H9 (cell line): ENCODE measurements at regions not wholly inside any gene's neighbourhood (a gene's known extent, or its start where the extent isn't known, plus 50 kb on each side); places are given as distances from the start of the nearest gene placed in this dataset.

Experiments
- DNase-seq: peaks from one replicate; pipeline ENCODE4 v3.0.0-alpha.2; 2017
- H2AFZ ChIP-seq: one replicate; pipeline ENCODE4 v1.6.1; 2013; ENCODE audit warnings: mild to moderate bottlenecking, low read length, control low read depth, moderate library complexity
- H2AK5ac ChIP-seq: 2 replicates; pipeline ENCODE4 v1.6.1; 2013; ENCODE audit warnings: low read length, control low read depth, mixed read lengths; ENCODE audit not compliant: insufficient read length
- H2BK120ac ChIP-seq: one replicate; pipeline ENCODE4 v1.6.1; 2013; ENCODE audit warnings: low read depth, mild to moderate bottlenecking, low read length, control low read depth, inconsistent platforms; ENCODE audit not compliant: poor library complexity, severe bottlenecking
- H2BK12ac ChIP-seq: 2 replicates; pipeline ENCODE4 v1.6.1; 2013; ENCODE audit warnings: low read length, control low read depth, mixed read lengths, low read depth; ENCODE audit not compliant: insufficient read length
- H2BK15ac ChIP-seq: 2 replicates; pipeline ENCODE4 v1.6.1; 2013; ENCODE audit warnings: low read depth, low read length, control low read depth
- H2BK20ac ChIP-seq: one replicate; pipeline ENCODE4 v1.6.1; 2013; ENCODE audit warnings: low read depth, mild to moderate bottlenecking, low read length, control low read depth, inconsistent platforms; ENCODE audit not compliant: poor library complexity, severe bottlenecking
- H2BK5ac ChIP-seq: 2 replicates; pipeline ENCODE4 v1.6.1; 2013; ENCODE audit warnings: low read length, control low read depth, mixed read lengths; ENCODE audit not compliant: insufficient read length
- H3K14ac ChIP-seq: 2 replicates; pipeline ENCODE4 v1.6.1; 2013; ENCODE audit warnings: low read length, control low read depth; ENCODE audit not compliant: insufficient read depth
- H3K18ac ChIP-seq: 2 replicates; pipeline ENCODE4 v1.6.1; 2013; ENCODE audit warnings: low read depth, mild to moderate bottlenecking, mixed read lengths, low read length, control low read depth; ENCODE audit not compliant: insufficient read length
- H3K23ac ChIP-seq: 2 replicates; pipeline ENCODE4 v1.6.1; 2013; ENCODE audit warnings: low read length, control low read depth, mixed read lengths, low read depth; ENCODE audit not compliant: insufficient read length
- H3K23me2 ChIP-seq: 2 replicates; pipeline ENCODE4 v1.6.1; 2013; ENCODE audit warnings: low read depth, mild to moderate bottlenecking, mixed read lengths, low read length, control low read depth; ENCODE audit not compliant: insufficient read length, poor library complexity, severe bottlenecking
- H3K27ac ChIP-seq: 2 replicates; pipeline ENCODE4 v1.5.1; 2013; ENCODE audit warnings: low read length, control low read depth, mixed read lengths, low read depth; ENCODE audit not compliant: insufficient read length
- H3K27me3 ChIP-seq: 2 replicates; pipeline ENCODE4 v1.6.1; 2013; ENCODE audit warnings: low read length, control low read depth, inconsistent platforms; ENCODE audit not compliant: insufficient read depth
- H3K4ac ChIP-seq: 2 replicates; pipeline ENCODE4 v1.6.1; 2013; ENCODE audit warnings: low read depth, mild to moderate bottlenecking, control low read depth, inconsistent platforms, low read length, moderate library complexity
- H3K4me1 ChIP-seq: 2 replicates; pipeline ENCODE4 v1.6.1; 2013; ENCODE audit warnings: low read length, control low read depth, inconsistent platforms; ENCODE audit not compliant: insufficient read depth
- H3K4me2 ChIP-seq: 2 replicates; pipeline ENCODE4 v1.6.1; 2013; ENCODE audit warnings: low read length, control low read depth, mixed read lengths; ENCODE audit not compliant: insufficient read length, insufficient read depth
- H3K56ac ChIP-seq: 2 replicates; pipeline ENCODE4 v1.6.1; 2013; ENCODE audit warnings: low read depth, mild to moderate bottlenecking, mixed read lengths, low read length, control low read depth; ENCODE audit not compliant: insufficient read length
- H3K79me1 ChIP-seq: 2 replicates; pipeline ENCODE4 v1.6.1; 2013; ENCODE audit warnings: low read depth, mild to moderate bottlenecking, moderate library complexity, low read length, control low read depth, inconsistent platforms; ENCODE audit not compliant: insufficient read depth, poor library complexity, severe bottlenecking
- H3K79me2 ChIP-seq: 2 replicates; pipeline ENCODE4 v1.6.1; 2013; ENCODE audit warnings: low read length, control low read depth, inconsistent platforms; ENCODE audit not compliant: insufficient read depth
- H3K9ac ChIP-seq: 2 replicates; pipeline ENCODE4 v1.6.1; 2013; ENCODE audit warnings: low read length, control low read depth, mixed read lengths; ENCODE audit not compliant: insufficient read length; ENCODE audit errors: extremely low read depth
- H3K9me3 ChIP-seq: one replicate; pipeline ENCODE4 v1.6.1; 2013; ENCODE audit warnings: low read depth, low read length, inconsistent platforms; ENCODE audit not compliant: control insufficient read depth
- H3T11ph ChIP-seq: one replicate; pipeline ENCODE4 v1.6.1; 2013; ENCODE audit warnings: mild to moderate bottlenecking, low read length, control low read depth, inconsistent platforms
- H4K20me1 ChIP-seq: one replicate; pipeline ENCODE4 v1.6.1; 2013; ENCODE audit not compliant: control insufficient read depth, insufficient read length, insufficient read depth
- H4K5ac ChIP-seq: 2 replicates; pipeline ENCODE4 v1.6.1; 2013; ENCODE audit warnings: low read depth, mild to moderate bottlenecking, mixed read lengths, low read length, control low read depth; ENCODE audit not compliant: insufficient read length
- H4K8ac ChIP-seq: replicated peaks from 2 replicates; pipeline ENCODE4 v1.6.1; 2013; ENCODE audit warnings: low read length, control low read depth, mixed read lengths, low read depth; ENCODE audit not compliant: insufficient read length
- H4K91ac ChIP-seq: 2 replicates; pipeline ENCODE4 v1.6.1; 2013; ENCODE audit warnings: low read depth, mild to moderate bottlenecking, moderate library complexity, mixed read lengths, low read length, control low read depth; ENCODE audit not compliant: insufficient read length
- H3K27ac Mint-ChIP-seq, 3 experiments: 2 replicates in 2 of 3; 3 replicates in 1 of 3; pipeline ENCODE4 v1.8.0; 2020 to 2021; ENCODE audit warnings: mixed read lengths in 3 of 3, mild to moderate bottlenecking in 1 of 3, moderate library complexity in 1 of 3
- H3K27me3 Mint-ChIP-seq: 2 replicates; pipeline ENCODE4 v1.8.0; 2021; ENCODE audit warnings: low read depth, mild to moderate bottlenecking, moderate library complexity, mixed read lengths
- H3K36me3 Mint-ChIP-seq, 3 experiments: 2 replicates in 2 of 3; 3 replicates in 1 of 3; pipeline ENCODE4 v1.8.0; 2020 to 2021; ENCODE audit warnings: low read depth in 3 of 3, mixed read lengths in 3 of 3; ENCODE audit not compliant: insufficient read depth in 1 of 3
- H3K4me1 Mint-ChIP-seq, 2 experiments: 2 replicates each; pipeline ENCODE4 v1.8.0; 2020; ENCODE audit warnings: mixed read lengths in 2 of 2
- H3K4me3 Mint-ChIP-seq, 2 experiments: 2 replicates in 1 of 2; 3 replicates in 1 of 2; pipeline ENCODE4 v1.8.0; 2020 to 2021; ENCODE audit warnings: mild to moderate bottlenecking in 2 of 2, mixed read lengths in 2 of 2, moderate library complexity in 1 of 2
- H3K9me3 Mint-ChIP-seq, 2 experiments: 2 replicates in 1 of 2; 3 replicates in 1 of 2; pipeline ENCODE4 v1.8.0; 2020; ENCODE audit warnings: mild to moderate bottlenecking in 2 of 2, mixed read lengths in 2 of 2, moderate library complexity in 1 of 2
- CTCF ChIP-seq: fragments of 200-600 bp; sonication (generic); conservative IDR thresholded peaks from 3 replicates; pipeline ENCODE4 v1.8.0; 2021; ENCODE audit warnings: antibody characterized with exemption, mild to moderate bottlenecking
- WGBS: extraction: QIAGEN DNeasy Blood & Tissue Kit; methylation state at CpG from one replicate; pipeline ENCODE4 v1.1.7; 2013; ENCODE audit warnings: missing lambda C conversion rate, low lambda C conversion rate, mixed read lengths; ENCODE audit not compliant: insufficient read length; ENCODE audit errors: extremely low coverage; 5-methylcytosine and 5-hydroxymethylcytosine counted together

GRCh38 chr13:104553186-104553585 is 1487.0 kb upstream of the SLC10A2 start:
- H3K27ac Mint-ChIP-seq = no peak overlapping the region

More at GRCh38 chr13:104553186-104553585, 1487.0 kb upstream of the SLC10A2 start:
- Histone ChIP-seq H2BK15ac (no peak overlapping the region), H2BK120ac (no peak overlapping the region), H3K4me2 (no peak overlapping the region), H2AFZ (no peak overlapping the region), H4K5ac (no peak overlapping the region), H3K18ac (no peak overlapping the region), H3K79me1 (no peaks in the 10 kb centered on the region), H3K9ac (no peak overlapping the region), H4K20me1 (no peaks in the 10 kb centered on the region), H2AK5ac (no peak overlapping the region), H2BK12ac (no peak overlapping the region), H3K23ac (no peak overlapping the region), H2BK20ac (no peak overlapping the region), H2BK5ac (no peak overlapping the region), H4K91ac (no peak overlapping the region), H3K4ac (no peak overlapping the region), H3K27ac (no peak overlapping the region), H3K4me1 (no peaks in the 10 kb centered on the region), H4K8ac (no peak overlapping the region), H3K14ac (no peak overlapping the region), H3T11ph (no peak overlapping the region), H3K79me2 (no peaks in the 10 kb centered on the region), H3K9me3 (no peaks in the 10 kb centered on the region), H3K23me2 (no peaks in the 10 kb centered on the region), H3K27me3 (no peaks in the 10 kb centered on the region), H3K56ac (no peak overlapping the region)
- H3K4me3 Mint-ChIP-seq = no peak overlapping the region
- H3K36me3 Mint-ChIP-seq = no peaks in the 10 kb centered on the region
- H3K27me3 Mint-ChIP-seq = no peaks in the 10 kb centered on the region
- no CpG with 5 or more reads among the region's 3 CpGs for WGBS
- no peaks in the 10 kb centered on the region for H3K9me3 Mint-ChIP-seq
- TF ChIP-seq CTCF = no peak
- DNase-seq = no peak
- H3K4me1 Mint-ChIP-seq = peaks cover 2 to 6% of the 10 kb centered on the region in 2 experiments; a peak in 1 of 4 replicates
